K562 (cell line): ENCODE measurements at regions not wholly inside any gene's neighbourhood (a gene's known extent, or its start where the extent isn't known, plus 50 kb on each side); places are given as distances from the start of the nearest gene placed in this dataset.

Experiments used
- CAMTA2 ChIP-seq: fragments of 250-450 bp; sonication (Bioruptor Pico); conservative IDR thresholded peaks from 2 replicates; pipeline ENCODE4 v1.5.1; 2022
- CHCHD3 ChIP-seq: fragments of 250-450 bp; sonication (Bioruptor Pico); IDR thresholded peaks from 2 replicates; pipeline ENCODE4 v2.1.2; 2022; ENCODE audit warnings: mild to moderate bottlenecking
- CTCF ChIP-seq, 3 experiments: IDR thresholded peaks in 2 of 3; conservative IDR thresholded peaks in 1 of 3; 2 replicates each; pipeline ENCODE4 v1.5.1; 2011 to 2012; ENCODE audit warnings: low read length in 3 of 3, mild to moderate bottlenecking in 3 of 3, control low read depth in 2 of 3, improper control_type of control experiment in 1 of 3, inconsistent platforms in 1 of 3, low read depth in 1 of 3, mixed read lengths in 1 of 3, moderate library complexity in 1 of 3; ENCODE audit not compliant: insufficient read depth in 2 of 3
- HDAC2 ChIP-seq: fragments of 450-650 bp; IDR thresholded peaks from 2 replicates; pipeline ENCODE4 v1.6.1; 2016; ENCODE audit warnings: mild to moderate bottlenecking
- SREBF1 ChIP-seq: fragments of 150-350 bp; IDR thresholded peaks from 2 replicates; pipeline ENCODE4 v1.6.1; 2014; ENCODE audit warnings: antibody characterized with exemption, low read depth, low read length, borderline replicate concordance

GRCh38 chr14:84579292-84579691 is 950.7 kb upstream of the FLRT2 start:
- TF ChIP-seq CTCF (IDR thresholded peaks at IDR 0.05 in 2 of 3, conservative IDR thresholded peaks at IDR 0.05 in 1 of 3; ENCODE audit: insufficient read depth in 2 of 3, low read depth in 1 of 3, low read length in 3 of 3), result no peak
- TF ChIP-seq CAMTA2 (CRISPR knock-in tag), result no peak
- no peak for TF ChIP-seq HDAC2
- TF ChIP-seq SREBF1, result no peak
- TF ChIP-seq CHCHD3 (CRISPR knock-in tag), result no peak
